Activated naive CD4-positive, alpha-beta T cell treated with anti-CD3 and anti-CD28 coated beads, Interleukin-2, amount 10 ng/mL, durations not matched to agents 7 days and 5 days (primary cell): ENCODE measurements at regions not wholly inside any gene's neighbourhood (a gene's known extent, or its start where the extent isn't known, plus 50 kb on each side); places are given as distances from the start of the nearest gene placed in this dataset.

ENCODE experiments used
- CTCF ChIA-PET: fragments of 350-600 bp; sonication (Branson Sonifier 250); formaldehyde crosslinking; loops from one replicate; lab custom pipeline; 2021; ENCODE audit warnings: antibody characterized with exemption; lab: Charles Lee
- DNase-seq: peaks from one replicate; pipeline ENCODE4 v3.0.0-alpha.2; 2020
- H3K27ac Mint-ChIP-seq: one replicate; pipeline ENCODE4 v1.8.0; 2021; ENCODE audit warnings: mild to moderate bottlenecking, moderate library complexity, mixed read lengths
- H3K27me3 Mint-ChIP-seq: one replicate; pipeline ENCODE4 v1.8.0; 2021; ENCODE audit warnings: mild to moderate bottlenecking, mixed read lengths
- H3K36me3 Mint-ChIP-seq: one replicate; pipeline ENCODE4 v1.8.0; 2021; ENCODE audit warnings: mixed read lengths
- H3K4me1 Mint-ChIP-seq: one replicate; pipeline ENCODE4 v1.8.0; 2021; ENCODE audit warnings: mixed read lengths
- H3K4me3 Mint-ChIP-seq: one replicate; pipeline ENCODE4 v1.8.0; 2021; ENCODE audit warnings: mild to moderate bottlenecking, moderate library complexity, mixed read lengths
- H3K9me3 Mint-ChIP-seq: one replicate; pipeline ENCODE4 v1.8.0; 2021; ENCODE audit warnings: mixed read lengths

- Mint-ChIP-seq H3K27ac (no peak overlapping the region), H3K36me3 (no peaks in the 10 kb centered on the region), H3K4me3 (no peak overlapping the region), H3K27me3 (no peaks in the 10 kb centered on the region), H3K9me3 (peaks cover 16% of the 10 kb centered on the region), H3K4me1 (no peaks in the 10 kb centered on the region)
- CTCF ChIA-PET: no interaction called here
- DNase-seq: no peak
These were observed 576.4 kb upstream of the SLIT2 start for GRCh38 chr4:19675172-19675811.

GRCh38 chr4:19659101-19659500, 592.6 kb upstream of the SLIT2 start:
- Mint-ChIP-seq H3K27ac (no peak overlapping the region), H3K36me3 (no peaks in the 10 kb centered on the region), H3K27me3 (no peaks in the 10 kb centered on the region), H3K4me3 (no peak overlapping the region), H3K4me1 (no peaks in the 10 kb centered on the region), H3K9me3 (peaks cover 5% of the 10 kb centered on the region)
- DNase-seq: no peak
- CTCF ChIA-PET: no interaction called here

GRCh38 chr4:19657856-19658255, 593.8 kb upstream of the SLIT2 start:
- H3K27me3 Mint-ChIP-seq: no peaks in the 10 kb centered on the region
- H3K4me3 Mint-ChIP-seq: no peak overlapping the region
- H3K27ac Mint-ChIP-seq: no peak overlapping the region
- CTCF ChIA-PET: no interaction called here
- H3K36me3 Mint-ChIP-seq: no peaks in the 10 kb centered on the region
- no peaks in the 10 kb centered on the region for H3K4me1 Mint-ChIP-seq
- peaks cover 5% of the 10 kb centered on the region for H3K9me3 Mint-ChIP-seq
- DNase-seq: no peak

GRCh38 chr4:19655666-19656065, 596.0 kb upstream of the SLIT2 start:
- Mint-ChIP-seq H3K9me3 (peaks cover 7% of the 10 kb centered on the region), H3K36me3 (no peaks in the 10 kb centered on the region), H3K4me3 (no peak overlapping the region), H3K27ac (no peak overlapping the region), H3K27me3 (no peaks in the 10 kb centered on the region), H3K4me1 (no peaks in the 10 kb centered on the region)
- DNase-seq: no peak
- CTCF ChIA-PET: no interaction called here

GRCh38 chr4:19650903-19651864, 600.5 kb upstream of the SLIT2 start:
- Mint-ChIP-seq H3K4me1 (no peaks in the 10 kb centered on the region), H3K9me3 (peaks cover 14% of the 10 kb centered on the region), H3K36me3 (no peaks in the 10 kb centered on the region), H3K4me3 (no peak overlapping the region), H3K27me3 (no peaks in the 10 kb centered on the region), H3K27ac (no peak overlapping the region)
- CTCF ChIA-PET: interaction anchor here (0.6 kb wide), 1 partner anchor 1242 kb away, joined by 3 read pairs; no protein-coding TSS in a partner anchor
- no peak for DNase-seq

GRCh38 chr4:19645589-19645988, 606.1 kb upstream of the SLIT2 start:
- Mint-ChIP-seq H3K36me3 (no peaks in the 10 kb centered on the region), H3K4me3 (no peak overlapping the region), H3K9me3 (peaks cover 19% of the 10 kb centered on the region), H3K4me1 (no peaks in the 10 kb centered on the region), H3K27me3 (no peaks in the 10 kb centered on the region), H3K27ac (no peak overlapping the region)
- CTCF ChIA-PET: no interaction called here
- DNase-seq: no peak

- CTCF ChIA-PET: no interaction called here
- Mint-ChIP-seq H3K4me3 (no peak overlapping the region), H3K36me3 (no peaks in the 10 kb centered on the region), H3K4me1 (no peaks in the 10 kb centered on the region), H3K27ac (no peak overlapping the region), H3K9me3 (peaks cover 2% of the 10 kb centered on the region), H3K27me3 (no peaks in the 10 kb centered on the region)
- no peak for DNase-seq
These were observed 615.3 kb upstream of the SLIT2 start for GRCh38 chr4:19636451-19636850.

- H3K9me3 Mint-ChIP-seq: peaks cover 3% of the 10 kb centered on the region
- H3K27me3 Mint-ChIP-seq: no peaks in the 10 kb centered on the region
- no peak overlapping the region for H3K27ac Mint-ChIP-seq
- H3K36me3 Mint-ChIP-seq: no peaks in the 10 kb centered on the region
- no peak for DNase-seq
- no peak overlapping the region for H3K4me3 Mint-ChIP-seq
- CTCF ChIA-PET: no interaction called here
- H3K4me1 Mint-ChIP-seq: no peaks in the 10 kb centered on the region
These were observed 619.9 kb upstream of the SLIT2 start for GRCh38 chr4:19631814-19632213.

- Mint-ChIP-seq H3K4me3 (no peak overlapping the region), H3K27me3 (no peaks in the 10 kb centered on the region), H3K36me3 (no peaks in the 10 kb centered on the region), H3K27ac (no peak overlapping the region), H3K4me1 (no peaks in the 10 kb centered on the region), H3K9me3 (peaks cover 5% of the 10 kb centered on the region)
- CTCF ChIA-PET: no interaction called here
- DNase-seq: no peak
These were observed 627.8 kb upstream of the SLIT2 start for GRCh38 chr4:19623866-19624265.

- Mint-ChIP-seq H3K4me1 (no peaks in the 10 kb centered on the region), H3K27me3 (no peaks in the 10 kb centered on the region), H3K4me3 (no peak overlapping the region), H3K9me3 (peaks cover 15% of the 10 kb centered on the region), H3K27ac (no peak overlapping the region), H3K36me3 (no peaks in the 10 kb centered on the region)
- no peak for DNase-seq
- CTCF ChIA-PET: no interaction called here
These were observed 636.5 kb upstream of the SLIT2 start for GRCh38 chr4:19615086-19615689.

GRCh38 chr4:19614171-19614570, 637.5 kb upstream of the SLIT2 start:
- no peak for DNase-seq
- no peaks in the 10 kb centered on the region for H3K4me1 Mint-ChIP-seq
- no peak overlapping the region for H3K27ac Mint-ChIP-seq
- CTCF ChIA-PET: no interaction called here
- no peaks in the 10 kb centered on the region for H3K36me3 Mint-ChIP-seq
- peaks cover 17% of the 10 kb centered on the region for H3K9me3 Mint-ChIP-seq
- H3K27me3 Mint-ChIP-seq: no peaks in the 10 kb centered on the region
- H3K4me3 Mint-ChIP-seq: no peak overlapping the region

- Mint-ChIP-seq H3K4me3 (no peak overlapping the region), H3K9me3 (peaks cover 2% of the 10 kb centered on the region)
- CTCF ChIA-PET: no interaction called here
These were observed 655.4 kb upstream of the SLIT2 start for GRCh38 chr4:19596342-19596741.

GRCh38 chr4:19592391-19592790, 659.3 kb upstream of the SLIT2 start:
- H3K4me1 Mint-ChIP-seq: no peaks in the 10 kb centered on the region
- DNase-seq: no peak
- peaks cover 7% of the 10 kb centered on the region for H3K9me3 Mint-ChIP-seq
- no peak overlapping the region for H3K4me3 Mint-ChIP-seq
- CTCF ChIA-PET: no interaction called here
- no peak overlapping the region for H3K27ac Mint-ChIP-seq
- no peaks in the 10 kb centered on the region for H3K27me3 Mint-ChIP-seq
- no peaks in the 10 kb centered on the region for H3K36me3 Mint-ChIP-seq

More at GRCh38 chr4:19596342-19596741, 655.4 kb upstream of the SLIT2 start:
- H3K4me1 Mint-ChIP-seq: no peaks in the 10 kb centered on the region
- H3K36me3 Mint-ChIP-seq: no peaks in the 10 kb centered on the region
- H3K27me3 Mint-ChIP-seq: no peaks in the 10 kb centered on the region
- H3K27ac Mint-ChIP-seq: no peak overlapping the region
- DNase-seq: no peak

- no peaks in the 10 kb centered on the region for H3K4me1 Mint-ChIP-seq
- H3K36me3 Mint-ChIP-seq: no peaks in the 10 kb centered on the region
- peaks cover 5% of the 10 kb centered on the region for H3K9me3 Mint-ChIP-seq
- no peak overlapping the region for H3K27ac Mint-ChIP-seq
- H3K4me3 Mint-ChIP-seq: no peak overlapping the region
- DNase-seq: no peak
- no peaks in the 10 kb centered on the region for H3K27me3 Mint-ChIP-seq
- CTCF ChIA-PET: no interaction called here
These were observed 667.7 kb upstream of the SLIT2 start for GRCh38 chr4:19583827-19584569.
